Caco-2 (cell line): ENCODE measurements at regions not wholly inside any gene's neighbourhood (a gene's known extent, or its start where the extent isn't known, plus 50 kb on each side); places are given as distances from the start of the nearest gene placed in this dataset.
"Not testable (repeated sequence)": the region's sequence is repeated elsewhere in the genome, so short reads cannot be mapped to it uniquely, and the experiment has no call there.

Experiments
- BruUV-seq: library from RNA; stranded (reverse); fragments of 400-500 nt; replicated peaks from 2 replicates; lab custom pipeline; 2021; lab: Mats Ljungman, UMichigan
- CTCF ChIA-PET: fragments of 300-600 bp; sonication (Branson Sonifier 250); formaldehyde crosslinking; loops from one replicate; lab custom pipeline; 2022; ENCODE audit warnings: antibody characterized with exemption; lab: Charles Lee
- POLR2A ChIA-PET: fragments of 300-600 bp; sonication (Branson Sonifier 250); formaldehyde crosslinking; loops from one replicate; lab custom pipeline; 2022; ENCODE audit warnings: antibody characterized with exemption; lab: Charles Lee
- DNase-seq, 2 experiments: peaks; one replicate each; pipeline versions ENCODE4 v3.0.0 to v3.0.0-alpha.2; 2020 to 2022
- H3K27me3 ChIP-seq: replicated peaks from 2 replicates; pipeline ENCODE4 v1.6.0; 2011; ENCODE audit warnings: low read length; ENCODE audit not compliant: control insufficient read depth, insufficient read depth
- H3K36me3 ChIP-seq: 2 replicates; pipeline ENCODE4 v1.5.1; 2011; ENCODE audit warnings: low read length; ENCODE audit not compliant: control insufficient read depth, insufficient read depth
- H3K4me1 ChIP-seq: fragments of 250-450 bp; sonication (Bioruptor Pico); 2 replicates; pipeline ENCODE4 v1.5.1; 2020; ENCODE audit warnings: mild to moderate bottlenecking
- H3K4me3 ChIP-seq: 2 replicates; pipeline ENCODE4 v1.5.1; 2011; ENCODE audit warnings: low read depth, mild to moderate bottlenecking, control low read depth, low read length
- H3K9me3 ChIP-seq: fragments of 250-450 bp; sonication (Bioruptor Pico); 2 replicates; pipeline ENCODE4 v1.5.1; 2020; ENCODE audit warnings: mild to moderate bottlenecking, moderate library complexity
- H3K27ac Mint-ChIP-seq: one replicate; pipeline ENCODE4 v1.8.0; 2022; ENCODE audit warnings: mixed read lengths; ENCODE audit not compliant: unreplicated experiment
- H3K27me3 Mint-ChIP-seq: one replicate; pipeline ENCODE4 v1.8.0; 2022; ENCODE audit warnings: mixed read lengths; ENCODE audit not compliant: insufficient read depth, unreplicated experiment
- H3K36me3 Mint-ChIP-seq: one replicate; pipeline ENCODE4 v1.8.0; 2022; ENCODE audit warnings: mild to moderate bottlenecking, mixed read lengths; ENCODE audit not compliant: insufficient read depth, unreplicated experiment
- H3K4me1 Mint-ChIP-seq: one replicate; pipeline ENCODE4 v1.8.0; 2022; ENCODE audit warnings: low read depth, mixed read lengths; ENCODE audit not compliant: unreplicated experiment
- H3K4me3 Mint-ChIP-seq: one replicate; pipeline ENCODE4 v1.8.0; 2022; ENCODE audit warnings: mild to moderate bottlenecking, moderate library complexity, mixed read lengths; ENCODE audit not compliant: unreplicated experiment
- H3K9me3 Mint-ChIP-seq: one replicate; pipeline ENCODE4 v1.8.0; 2022; ENCODE audit warnings: mixed read lengths; ENCODE audit not compliant: unreplicated experiment
- CTCF ChIP-seq, 2 experiments: fragments of 200-600 bp in 1 of 2; IDR thresholded peaks; 1 replicate in 1 of 2; 2 replicates in 1 of 2; pipeline versions ENCODE4 v1.5.1 to v1.8.0; 2011 to 2022; ENCODE audit warnings: antibody characterized with exemption in 1 of 2, control low read depth in 1 of 2, inconsistent platforms in 1 of 2, low read depth in 1 of 2, low read length in 1 of 2, mild to moderate bottlenecking in 1 of 2, moderate library complexity in 1 of 2; ENCODE audit not compliant: insufficient read depth in 1 of 2, severe bottlenecking in 1 of 2, unreplicated experiment in 1 of 2
- intact Hi-C: fragments of 100-400 bp; cut with micrococcal nuclease; formaldehyde crosslinking; loops from one replicate; pipeline ENCODE4 v1.10.0; 2022; ENCODE audit not compliant: unreplicated experiment

GRCh38 chr11:109708184-109708583 lies 286.2 kb downstream of the C11orf87 start:
- ChIA-PET POLR2A (no interaction called here), CTCF (no interaction called here)
- Histone ChIP-seq H3K9me3 (no peaks in the 10 kb centered on the region), H3K4me3 (no peak overlapping the region), H3K27me3 (no peaks in the 10 kb centered on the region), H3K36me3 (no peaks in the 10 kb centered on the region), H3K4me1 (no peaks in the 10 kb centered on the region)
- Mint-ChIP-seq H3K36me3 (no peaks in the 10 kb centered on the region), H3K27ac (no peak overlapping the region), H3K4me3 (no peak overlapping the region), H3K4me1 (no peaks in the 10 kb centered on the region), H3K27me3 (peaks cover 11% of the 10 kb centered on the region), H3K9me3 (peaks cover under 1% of the 10 kb centered on the region)
- intact Hi-C loops = no loop called here
- TF ChIP-seq CTCF (IDR thresholded peaks at IDR 0.05; ENCODE audit: insufficient read depth in 1 of 2, low read depth in 1 of 2, low read length in 1 of 2, severe bottlenecking in 1 of 2, unreplicated experiment in 1 of 2) = no peak
- DNase-seq = no peak
- no TSS peak for BruUV-seq

GRCh38 chr11:109714444-109714843 lies 292.5 kb downstream of the C11orf87 start:
- H3K4me3 Mint-ChIP-seq, H3K9me3 ChIP-seq, CTCF ChIA-PET, H3K36me3 ChIP-seq, intact Hi-C loops, H3K36me3 Mint-ChIP-seq, BruUV-seq, DNase-seq, POLR2A ChIA-PET, H3K27me3 Mint-ChIP-seq, H3K4me1 ChIP-seq, H3K27me3 ChIP-seq, H3K4me1 Mint-ChIP-seq, H3K27ac Mint-ChIP-seq, H3K4me3 ChIP-seq: not testable (repeated sequence)
- peaks cover 22% of the 10 kb centered on the region for H3K9me3 Mint-ChIP-seq

- H3K36me3 ChIP-seq, H3K4me3 ChIP-seq, H3K36me3 Mint-ChIP-seq, DNase-seq, H3K27me3 ChIP-seq, H3K4me3 Mint-ChIP-seq, H3K27me3 Mint-ChIP-seq, H3K27ac Mint-ChIP-seq, H3K9me3 ChIP-seq, H3K4me1 Mint-ChIP-seq, POLR2A ChIA-PET, intact Hi-C loops, BruUV-seq, CTCF ChIA-PET, H3K4me1 ChIP-seq: not testable (repeated sequence)
- peaks cover 22% of the 10 kb centered on the region for H3K9me3 Mint-ChIP-seq
Measured at GRCh38 chr11:109715424-109715823, 293.4 kb downstream of the C11orf87 start.

GRCh38 chr11:109726061-109726460 lies 304.1 kb downstream of the C11orf87 start:
- Histone ChIP-seq H3K4me3 (no peak overlapping the region), H3K4me1 (peaks cover 15% of the 10 kb centered on the region), H3K36me3 (no peaks in the 10 kb centered on the region), H3K27me3 (no peaks in the 10 kb centered on the region), H3K9me3 (no peaks in the 10 kb centered on the region; the same call in 1 of the 2 replicates)
- no peak overlapping the region for H3K4me3 Mint-ChIP-seq
- TF ChIP-seq CTCF (IDR thresholded peaks at IDR 0.05; ENCODE audit: insufficient read depth in 1 of 2, low read depth in 1 of 2, low read length in 1 of 2, severe bottlenecking in 1 of 2, unreplicated experiment in 1 of 2) = no peak
- peaks cover 9% of the 10 kb centered on the region for H3K4me1 Mint-ChIP-seq
- intact Hi-C loops = no loop called here
- peaks cover 6% of the 10 kb centered on the region for H3K27me3 Mint-ChIP-seq
- DNase-seq = no peak
- POLR2A ChIA-PET = no interaction called here
- CTCF ChIA-PET = interaction anchor here (0.6 kb wide), 1 partner anchor 880 kb away, joined by 3 read pairs; no protein-coding TSS in a partner anchor
- peaks cover 10% of the 10 kb centered on the region for H3K9me3 Mint-ChIP-seq
- BruUV-seq = no TSS peak
- no peak overlapping the region for H3K27ac Mint-ChIP-seq
- H3K36me3 Mint-ChIP-seq = no peaks in the 10 kb centered on the region
